ENCODE measurements at regions not wholly inside any gene's neighbourhood (a gene's known extent, or its start where the extent isn't known, plus 50 kb on each side); places are given as distances from the start of the nearest gene placed in this dataset.

GRCh38 chr4:11743976-11744375 is 315.3 kb upstream of the HS3ST1 start:
- TF ChIP-seq CTCF (conservative IDR thresholded peaks at IDR 0.05 in 1 of 2, IDR thresholded peaks at IDR 0.05 in 1 of 2; ENCODE audit: extremely low read depth in 1 of 2, insufficient read depth in 1 of 2, low read depth in 1 of 2, low read length in 2 of 2) (no peak), EZH2 (IDR thresholded peaks at IDR 0.05; ENCODE audit: borderline replicate concordance, low read length) (no peak)
